Esophagus squamous epithelium (tissue), 4 donors: ENCODE measurements at regions not wholly inside any gene's neighbourhood (a gene's known extent, or its start where the extent isn't known, plus 50 kb on each side); places are given as distances from the start of the nearest gene placed in this dataset.

ENCODE experiments used
- POLR2A ChIP-seq, 4 donors: fragments of 450-650 bp; IDR thresholded peaks; one replicate each; pipeline ENCODE4 v1.6.1; 2017; ENCODE audit warnings: antibody characterized with exemption in 4 of 4, mild to moderate bottlenecking in 4 of 4, moderate library complexity in 3 of 4
- TF ChIP-seq, protein P1 (sequence below), 6 experiments: fragments of 450-650 bp in 4 of 6; fragments of 200-600 bp in 2 of 6; sonication (generic) in 2 of 6; IDR thresholded peaks; one replicate each; pipeline ENCODE4 v1.5.1; 2016 to 2019; ENCODE audit warnings: antibody characterized with exemption in 6 of 6, mild to moderate bottlenecking in 4 of 6, moderate library complexity in 4 of 6

GRCh38 chr15:88997531-88997930 is 84.4 kb upstream of the MFGE8 start:
- no peak for TF ChIP-seq POLR2A (IDR thresholded peaks at IDR 0.05)
- TF ChIP-seq, protein P1, sequence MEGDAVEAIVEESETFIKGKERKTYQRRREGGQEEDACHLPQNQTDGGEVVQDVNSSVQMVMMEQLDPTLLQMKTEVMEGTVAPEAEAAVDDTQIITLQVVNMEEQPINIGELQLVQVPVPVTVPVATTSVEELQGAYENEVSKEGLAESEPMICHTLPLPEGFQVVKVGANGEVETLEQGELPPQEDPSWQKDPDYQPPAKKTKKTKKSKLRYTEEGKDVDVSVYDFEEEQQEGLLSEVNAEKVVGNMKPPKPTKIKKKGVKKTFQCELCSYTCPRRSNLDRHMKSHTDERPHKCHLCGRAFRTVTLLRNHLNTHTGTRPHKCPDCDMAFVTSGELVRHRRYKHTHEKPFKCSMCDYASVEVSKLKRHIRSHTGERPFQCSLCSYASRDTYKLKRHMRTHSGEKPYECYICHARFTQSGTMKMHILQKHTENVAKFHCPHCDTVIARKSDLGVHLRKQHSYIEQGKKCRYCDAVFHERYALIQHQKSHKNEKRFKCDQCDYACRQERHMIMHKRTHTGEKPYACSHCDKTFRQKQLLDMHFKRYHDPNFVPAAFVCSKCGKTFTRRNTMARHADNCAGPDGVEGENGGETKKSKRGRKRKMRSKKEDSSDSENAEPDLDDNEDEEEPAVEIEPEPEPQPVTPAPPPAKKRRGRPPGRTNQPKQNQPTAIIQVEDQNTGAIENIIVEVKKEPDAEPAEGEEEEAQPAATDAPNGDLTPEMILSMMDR (IDR thresholded peaks at IDR 0.05), result no peak
